SH-SY5Y (cell line): ENCODE measurements at regions not wholly inside any gene's neighbourhood (a gene's known extent, or its start where the extent isn't known, plus 50 kb on each side); places are given as distances from the start of the nearest gene placed in this dataset.

ENCODE experiments used
- GATA2 ChIP-seq: IDR thresholded peaks from 2 replicates; pipeline ENCODE4 v1.6.1; 2011; ENCODE audit warnings: mild to moderate bottlenecking, low read depth, low read length
- GATA3 ChIP-seq: IDR thresholded peaks from 2 replicates; pipeline ENCODE4 v1.6.1; 2011; ENCODE audit warnings: low read depth, mild to moderate bottlenecking, low read length, moderate library complexity

GRCh38 chr13:81021284-81021840 lies 680.4 kb upstream of the SPRY2 start:
- TF ChIP-seq GATA2 (no peak), GATA3 (no peak)
